ENCODE measurements at regions not wholly inside any gene's neighbourhood (a gene's known extent, or its start where the extent isn't known, plus 50 kb on each side); places are given as distances from the start of the nearest gene placed in this dataset.
"Not testable (repeated sequence)": the region's sequence is repeated elsewhere in the genome, so short reads cannot be mapped to it uniquely, and the experiment has no call there.

DNA sequence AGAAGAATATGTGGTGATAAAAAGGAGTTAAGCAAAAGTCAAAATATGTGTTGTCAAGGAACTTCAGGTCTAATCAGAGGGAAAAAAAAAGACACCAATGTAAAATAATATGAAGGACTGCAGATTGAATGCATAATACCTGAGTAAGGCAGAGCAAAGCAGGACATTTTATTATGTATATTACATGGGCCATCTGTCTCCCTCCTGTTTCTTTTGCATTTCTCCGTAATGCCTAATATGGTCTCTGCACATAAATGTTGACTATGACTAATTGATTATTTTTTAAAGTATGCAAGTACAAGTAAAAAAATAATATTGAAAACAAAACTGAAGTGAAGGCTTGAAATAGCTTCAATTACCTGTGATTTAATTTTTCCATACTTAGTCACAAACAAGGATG lies 384.7 kb upstream of the MAN1A1 start:
- Histone ChIP-seq H3K9me3 (no peaks in the 10 kb centered on the region), H3K27ac (no peak overlapping the region), H3K4me3 (no peak overlapping the region), H3K27me3 (no peaks in the 10 kb centered on the region), H3K36me3 (no peaks in the 10 kb centered on the region), H3K4me1 (no peaks in the 10 kb centered on the region)
- TF ChIP-seq, protein P1, sequence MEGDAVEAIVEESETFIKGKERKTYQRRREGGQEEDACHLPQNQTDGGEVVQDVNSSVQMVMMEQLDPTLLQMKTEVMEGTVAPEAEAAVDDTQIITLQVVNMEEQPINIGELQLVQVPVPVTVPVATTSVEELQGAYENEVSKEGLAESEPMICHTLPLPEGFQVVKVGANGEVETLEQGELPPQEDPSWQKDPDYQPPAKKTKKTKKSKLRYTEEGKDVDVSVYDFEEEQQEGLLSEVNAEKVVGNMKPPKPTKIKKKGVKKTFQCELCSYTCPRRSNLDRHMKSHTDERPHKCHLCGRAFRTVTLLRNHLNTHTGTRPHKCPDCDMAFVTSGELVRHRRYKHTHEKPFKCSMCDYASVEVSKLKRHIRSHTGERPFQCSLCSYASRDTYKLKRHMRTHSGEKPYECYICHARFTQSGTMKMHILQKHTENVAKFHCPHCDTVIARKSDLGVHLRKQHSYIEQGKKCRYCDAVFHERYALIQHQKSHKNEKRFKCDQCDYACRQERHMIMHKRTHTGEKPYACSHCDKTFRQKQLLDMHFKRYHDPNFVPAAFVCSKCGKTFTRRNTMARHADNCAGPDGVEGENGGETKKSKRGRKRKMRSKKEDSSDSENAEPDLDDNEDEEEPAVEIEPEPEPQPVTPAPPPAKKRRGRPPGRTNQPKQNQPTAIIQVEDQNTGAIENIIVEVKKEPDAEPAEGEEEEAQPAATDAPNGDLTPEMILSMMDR (IDR thresholded peaks at IDR 0.05): no peak
- DNase-seq: no peak

DNA sequence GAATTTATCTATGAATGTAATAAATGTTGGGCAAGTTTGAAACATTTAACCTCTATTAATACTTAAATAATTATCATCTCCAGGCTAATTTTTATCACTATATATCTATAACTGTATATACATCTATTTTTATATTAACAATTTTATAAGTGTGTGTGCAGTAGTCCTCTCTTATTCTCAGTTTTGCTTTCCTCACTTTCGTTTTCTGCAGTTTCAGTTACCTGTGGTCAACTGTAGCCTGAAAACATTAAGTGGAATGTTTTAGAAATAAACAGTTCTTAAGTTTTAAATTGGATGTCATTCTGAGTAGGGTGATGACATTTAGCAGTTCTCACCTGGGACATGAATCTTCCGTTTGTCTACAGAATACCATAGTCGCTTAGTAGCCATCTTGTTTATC lies 379.4 kb upstream of the MAN1A1 start:
- no peaks in the 10 kb centered on the region for H3K4me1 ChIP-seq
- H3K36me3 ChIP-seq: no peaks in the 10 kb centered on the region
- no peak overlapping the region for H3K27ac ChIP-seq
- TF ChIP-seq, protein P1 (IDR thresholded peaks at IDR 0.05): no peak
- TF ChIP-seq POLR2A (IDR thresholded peaks at IDR 0.05): no peak
- no peaks in the 10 kb centered on the region for H3K9me3 ChIP-seq
- no peaks in the 10 kb centered on the region for H3K27me3 ChIP-seq
- H3K4me3 ChIP-seq: no peak overlapping the region
- no peak for DNase-seq

DNA sequence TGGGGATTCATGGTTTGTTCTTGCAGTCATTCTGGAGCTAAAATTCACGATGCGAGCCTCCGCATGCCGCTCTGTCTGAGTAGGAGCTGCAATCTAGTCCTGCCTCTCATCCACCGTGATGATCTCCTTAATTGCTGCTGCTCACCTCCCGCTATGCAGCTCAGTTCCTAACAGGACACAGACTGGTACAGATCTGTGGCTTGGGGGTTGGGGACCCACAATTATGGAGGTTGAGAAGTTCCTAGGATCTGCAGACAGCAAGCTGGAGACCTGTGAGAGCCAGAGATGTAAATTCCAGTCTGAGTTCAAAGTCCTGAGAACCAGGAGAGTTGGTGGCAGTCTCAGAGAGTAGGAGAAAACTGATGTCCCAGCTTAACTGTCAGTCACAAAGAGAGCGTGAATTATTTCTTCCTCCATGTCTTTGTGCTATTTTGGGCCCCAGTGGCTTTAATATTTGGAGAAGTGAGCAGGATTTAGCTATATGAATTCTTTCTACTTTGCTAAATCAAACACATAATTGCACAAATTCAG lies 378.7 kb upstream of the MAN1A1 start:
- H3K4me3 ChIP-seq: no peak overlapping the region
- H3K36me3 ChIP-seq: no peaks in the 10 kb centered on the region
- H3K27ac ChIP-seq: no peak overlapping the region
- no peaks in the 10 kb centered on the region for H3K27me3 ChIP-seq
- no peaks in the 10 kb centered on the region for H3K9me3 ChIP-seq
- DNase-seq: no peak
- TF ChIP-seq POLR2A (IDR thresholded peaks at IDR 0.05): no peak
- TF ChIP-seq, protein P1 (IDR thresholded peaks at IDR 0.05): no peak
- no peaks in the 10 kb centered on the region for H3K4me1 ChIP-seq

DNA sequence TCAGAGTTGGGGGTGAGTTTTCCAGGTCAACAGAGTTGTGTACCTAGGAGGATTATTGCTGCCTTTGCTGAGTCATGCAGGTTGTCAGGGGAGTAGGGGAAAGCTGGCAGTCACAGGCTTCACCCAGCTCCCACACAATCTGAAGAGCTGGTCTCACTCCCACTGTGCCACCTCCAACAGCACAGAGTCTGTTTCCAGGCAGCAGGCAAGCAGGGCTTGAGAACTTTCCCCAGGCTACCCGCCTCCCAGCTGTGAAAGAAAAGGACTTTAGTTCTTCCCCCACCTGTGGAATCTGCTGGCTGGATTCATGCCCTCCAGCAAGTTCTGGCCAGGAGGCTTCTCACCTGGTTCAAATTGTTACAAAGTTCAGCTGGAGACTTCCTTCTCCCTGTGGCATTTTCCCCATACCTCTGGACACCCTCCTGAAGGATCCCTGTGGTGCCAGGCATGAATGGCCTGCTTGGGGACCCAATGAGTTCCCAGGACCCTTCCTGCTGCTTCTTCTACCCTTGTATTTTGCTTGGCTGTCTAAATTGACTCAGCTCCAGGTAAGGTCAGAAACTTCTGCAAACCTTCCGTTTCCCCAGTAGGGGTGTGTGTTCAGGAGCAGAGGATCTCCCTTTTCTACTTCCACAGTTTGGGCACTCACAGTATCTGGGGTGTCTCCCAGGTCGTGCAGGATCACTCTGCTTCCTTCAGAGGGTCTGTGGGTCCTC lies 378.1 kb upstream of the MAN1A1 start:
- Histone ChIP-seq H3K4me3 (no peak overlapping the region), H3K27me3 (no peaks in the 10 kb centered on the region), H3K9me3 (no peaks in the 10 kb centered on the region), H3K27ac (no peak overlapping the region), H3K36me3 (no peaks in the 10 kb centered on the region), H3K4me1 (no peaks in the 10 kb centered on the region)
- TF ChIP-seq POLR2A (IDR thresholded peaks at IDR 0.05): no peak
- TF ChIP-seq, protein P1 (IDR thresholded peaks at IDR 0.05): no peak
- no peak for DNase-seq

DNA sequence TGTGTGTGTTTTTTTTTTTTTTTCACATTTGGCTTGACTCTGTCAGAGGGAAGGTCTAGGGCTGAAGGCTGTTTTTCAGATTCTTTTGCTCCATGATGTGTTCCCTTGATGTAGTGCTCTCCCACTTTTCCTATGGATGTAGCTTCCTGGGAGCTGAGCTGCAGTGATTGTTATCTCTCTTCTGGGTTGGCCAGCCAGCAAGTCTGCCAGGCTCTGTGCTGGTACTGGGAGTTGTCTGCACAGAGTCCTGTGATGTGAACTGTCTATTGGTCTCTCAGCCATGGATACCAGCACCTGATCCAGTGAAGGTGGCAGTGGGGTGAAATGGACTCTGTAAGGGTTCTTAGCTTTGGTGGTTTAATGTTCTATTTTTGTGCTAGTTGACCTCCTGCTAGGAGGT lies 377.4 kb upstream of the MAN1A1 start:
- H3K4me3 ChIP-seq, H3K36me3 ChIP-seq, H3K27me3 ChIP-seq, DNase-seq, H3K9me3 ChIP-seq, H3K4me1 ChIP-seq, H3K27ac ChIP-seq: not testable (repeated sequence)

DNA sequence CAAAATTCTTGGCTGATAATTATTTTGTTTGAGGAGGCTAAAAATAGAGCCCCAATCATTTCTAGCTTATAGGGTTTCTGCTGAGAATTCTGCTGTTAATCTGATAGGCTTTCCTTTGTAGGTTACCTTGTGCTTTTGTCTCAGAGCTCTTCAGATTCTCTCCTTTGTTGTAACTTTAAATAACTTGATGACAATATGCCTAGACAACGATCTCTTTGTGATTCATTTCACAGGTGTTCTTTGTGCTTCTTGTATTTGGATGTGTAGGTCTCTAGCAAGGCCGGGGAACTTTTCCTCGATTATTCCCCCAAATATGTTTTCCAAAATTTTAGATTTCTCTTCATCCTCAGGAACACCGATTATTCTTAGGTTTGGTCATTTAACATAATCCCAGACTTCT lies 376.5 kb upstream of the MAN1A1 start:
- Histone ChIP-seq H3K27ac (no peak overlapping the region), H3K36me3 (no peaks in the 10 kb centered on the region), H3K4me3 (no peak overlapping the region), H3K4me1 (no peaks in the 10 kb centered on the region), H3K27me3 (no peaks in the 10 kb centered on the region), H3K9me3 (no peaks in the 10 kb centered on the region)
- DNase-seq: no peak
- TF ChIP-seq, protein P1 (IDR thresholded peaks at IDR 0.05): no peak
- no peak for TF ChIP-seq POLR2A (IDR thresholded peaks at IDR 0.05)

Data from Peyer's patch (tissue), 4 donors.